ENCODE measurements at regions not wholly inside any gene's neighbourhood (a gene's known extent, or its start where the extent isn't known, plus 50 kb on each side); places are given as distances from the start of the nearest gene placed in this dataset.

DNA sequence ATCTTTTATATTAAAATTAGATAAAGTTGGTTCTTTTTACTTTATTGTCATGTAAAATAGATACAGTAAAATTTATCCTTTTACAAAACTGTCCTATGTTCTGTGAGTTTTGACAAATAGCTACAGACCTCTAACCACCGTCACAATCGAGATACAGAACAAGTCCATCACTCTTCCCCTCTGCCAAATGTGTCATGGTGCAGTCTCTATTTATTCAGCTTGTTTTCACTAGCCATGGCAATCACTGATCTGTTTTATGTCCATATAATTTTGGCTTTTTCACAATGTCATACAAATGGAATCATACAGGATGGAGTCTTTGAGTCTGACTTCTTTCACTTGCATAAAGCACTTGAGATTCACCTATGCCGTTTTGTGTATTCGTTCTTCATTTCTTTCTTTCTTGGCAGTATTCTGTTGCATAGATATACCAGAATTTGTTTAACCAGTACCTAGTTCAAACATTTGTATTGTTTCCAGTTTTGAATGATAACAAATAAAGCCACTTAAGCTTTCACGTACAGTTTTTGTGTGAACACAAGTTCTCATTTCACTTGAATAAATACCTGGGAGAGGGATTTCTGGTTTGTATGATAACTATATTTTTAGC, 273.2 kb upstream of the MPDZ start:
- no peak for DNase-seq (ENCODE audit: low spot score)

GRCh38 chr9:13550519-13550918, 271.0 kb upstream of the MPDZ start:
- DNase-seq (ENCODE audit: low spot score) = no peak

DNA sequence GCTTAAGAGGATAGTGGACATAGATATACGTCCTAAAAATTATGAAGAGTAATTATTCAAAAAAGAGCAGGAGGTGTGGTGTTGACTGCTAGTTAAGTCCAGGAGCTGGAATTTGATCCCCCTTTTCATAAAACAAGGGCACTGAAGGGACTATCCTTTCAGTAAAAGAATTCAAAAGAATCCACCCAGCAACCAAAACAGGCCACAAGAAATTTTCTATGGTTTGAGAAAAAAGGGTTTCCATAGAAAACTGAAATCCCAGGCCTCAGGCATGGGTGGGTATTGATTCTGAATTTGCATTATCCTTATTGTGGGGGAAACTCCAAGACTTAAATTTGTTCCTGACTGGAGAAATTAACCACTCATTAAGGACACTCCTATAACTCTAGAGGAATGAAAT, 269.0 kb upstream of the MPDZ start:
- no peak for DNase-seq (ENCODE audit: low spot score)

GRCh38 chr9:13535141-13535540, 255.6 kb upstream of the MPDZ start:
- no peak for DNase-seq (ENCODE audit: low spot score)

DNA sequence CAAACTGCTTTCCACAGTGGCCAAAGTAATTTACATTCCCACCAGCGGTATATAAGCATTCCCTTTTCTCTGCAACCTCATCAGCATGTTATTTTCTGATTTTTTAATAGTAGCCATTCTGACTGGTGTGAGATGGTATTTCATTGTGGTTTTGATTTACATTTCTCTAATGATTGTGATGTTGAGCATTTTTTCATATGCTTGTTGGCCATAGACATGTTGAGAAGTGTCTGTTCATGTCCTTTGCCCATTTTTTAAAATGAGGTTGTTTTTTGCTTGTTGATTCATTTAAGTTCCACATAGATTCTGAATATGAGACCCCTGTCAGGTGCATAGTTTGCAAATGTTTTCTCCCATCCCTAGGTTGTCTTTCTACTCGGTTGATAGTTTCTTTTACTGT, 254.5 kb upstream of the MPDZ start:
- no peak for DNase-seq (ENCODE audit: low spot score)

- DNase-seq (ENCODE audit: low spot score) = no peak
Measured at GRCh38 chr9:13532407-13532806, 252.9 kb upstream of the MPDZ start.

DNA sequence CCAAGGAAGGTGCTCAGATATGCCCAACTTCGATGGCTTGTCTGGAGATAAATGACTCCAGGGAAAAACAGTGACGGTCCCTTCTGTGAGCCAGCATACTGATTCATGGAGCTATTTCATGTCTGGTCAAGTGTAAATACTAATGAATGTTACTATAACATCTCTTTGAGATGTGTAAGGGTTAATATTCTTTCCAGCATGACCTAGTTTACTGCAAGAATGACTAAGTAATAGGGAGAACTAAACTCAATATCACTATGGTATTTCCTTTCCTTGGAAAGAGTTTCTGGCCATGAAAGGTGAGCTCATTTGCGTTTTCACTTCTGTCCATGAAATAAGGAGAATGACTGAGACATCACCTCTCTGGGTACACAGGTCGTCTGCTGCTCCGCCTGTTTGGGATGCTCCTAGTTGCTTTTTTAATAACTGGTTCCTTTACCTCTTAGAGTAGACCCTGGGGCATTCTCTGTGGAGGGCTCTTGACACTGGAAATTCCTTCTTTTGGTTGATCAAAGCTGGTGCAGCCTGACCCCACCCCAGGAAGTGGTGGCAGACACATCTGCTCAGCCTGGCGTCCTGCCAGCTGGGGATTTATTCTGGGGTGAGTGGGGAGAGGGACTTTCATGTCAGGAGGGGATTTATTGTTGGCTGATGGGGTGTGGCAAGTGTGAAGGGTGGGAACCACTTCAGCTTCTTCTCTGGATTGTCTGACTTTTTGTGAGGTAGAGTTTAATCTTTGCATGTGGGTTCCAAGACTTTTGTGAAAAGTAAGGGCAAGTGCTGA, 250.0 kb upstream of the MPDZ start:
- DNase-seq (ENCODE audit: low spot score) = no peak

- no peak for DNase-seq (ENCODE audit: low spot score)
Measured at GRCh38 chr9:13524245-13524644, 244.8 kb upstream of the MPDZ start.

GRCh38 chr9:13520069-13520468, 240.6 kb upstream of the MPDZ start:
- no peak for DNase-seq (ENCODE audit: low spot score)

- DNase-seq (ENCODE audit: low spot score) = no peak
Measured at GRCh38 chr9:13513716-13514444, 234.4 kb upstream of the MPDZ start.

DNA sequence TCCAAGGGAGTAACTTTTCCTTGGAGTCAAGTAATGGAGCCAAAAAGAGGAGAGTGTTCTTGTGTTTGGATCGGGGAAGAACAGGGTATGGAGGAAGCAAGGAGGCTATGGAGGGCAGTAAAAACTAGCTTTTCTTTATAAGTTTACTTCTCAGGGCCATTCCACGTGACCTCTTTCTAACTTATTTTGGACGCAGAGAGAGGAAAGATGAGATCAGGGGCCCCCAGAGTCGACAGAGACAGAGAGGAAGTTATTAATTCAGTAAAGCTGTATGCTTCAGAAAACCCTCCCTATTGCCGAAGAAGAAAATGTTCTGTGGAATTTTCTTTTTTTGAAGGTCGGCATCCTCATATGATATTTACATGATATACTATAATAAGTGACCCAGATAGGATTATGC, 233.8 kb upstream of the MPDZ start:
- no peak for DNase-seq (ENCODE audit: low spot score)

DNA sequence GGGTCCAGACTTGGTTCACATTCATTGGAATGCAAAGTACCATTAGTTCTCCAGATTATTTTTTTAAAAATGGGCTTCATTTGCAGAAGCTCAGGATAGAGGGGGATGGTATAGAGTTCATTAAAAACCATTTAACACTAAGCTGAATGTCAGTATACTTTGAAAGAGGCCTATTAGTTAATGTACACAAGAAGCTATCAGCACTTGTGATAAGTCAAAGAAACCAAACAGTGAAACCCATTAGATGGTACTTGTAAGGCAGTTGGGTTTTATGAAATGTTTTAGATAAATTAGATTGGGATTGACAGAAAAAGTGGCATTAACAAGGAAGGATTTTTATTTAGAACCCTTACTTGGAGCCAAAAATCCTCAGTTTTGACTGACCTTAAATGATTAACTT, 229.2 kb upstream of the MPDZ start:
- no peak for DNase-seq (ENCODE audit: low spot score)

GRCh38 chr9:13508086-13508485, 228.6 kb upstream of the MPDZ start:
- no peak for DNase-seq (ENCODE audit: low spot score)

DNA sequence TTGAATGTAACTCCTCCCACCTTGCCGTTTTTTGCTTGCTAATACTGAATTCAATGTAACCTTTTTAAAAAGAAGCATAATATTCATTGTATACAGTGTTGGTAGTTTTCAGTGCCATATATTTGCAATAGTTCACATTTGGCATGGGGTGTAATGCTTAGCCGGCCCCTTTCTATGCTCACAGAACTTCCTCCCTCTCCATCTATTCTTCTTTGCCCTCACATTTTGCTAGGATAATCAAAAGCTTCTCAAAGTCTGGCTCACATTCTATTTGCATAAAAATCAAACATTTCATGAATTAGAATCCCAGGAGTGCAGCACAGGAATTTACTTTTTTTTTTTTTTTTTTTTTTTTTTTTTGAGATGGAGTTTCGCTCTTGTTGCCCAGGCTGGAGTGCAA, 226.3 kb upstream of the MPDZ start:
- no peak for DNase-seq (ENCODE audit: low spot score)

- DNase-seq (ENCODE audit: low spot score) = no peak
Measured at GRCh38 chr9:13503599-13503998, 224.1 kb upstream of the MPDZ start.

DNA sequence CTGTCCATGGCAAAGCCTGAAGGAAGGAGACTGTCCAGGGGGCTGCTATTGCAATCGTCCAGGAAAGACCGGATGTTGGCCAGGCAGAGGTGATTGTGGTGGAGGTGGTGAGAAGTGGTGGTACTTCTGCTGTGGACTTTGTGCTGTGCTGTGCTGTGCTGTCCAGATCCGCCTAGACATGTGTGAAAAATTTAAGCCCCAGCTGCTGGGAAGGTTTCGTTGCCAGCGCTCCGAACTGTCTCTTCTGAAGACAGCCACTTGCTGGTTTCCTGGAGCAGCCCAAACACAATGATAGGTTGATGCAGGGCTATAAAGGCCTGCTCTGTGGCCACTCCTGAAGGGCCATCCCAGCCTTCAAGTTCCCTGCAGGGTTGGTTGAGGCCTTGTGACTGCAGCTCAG, 223.0 kb upstream of the MPDZ start:
- no peak for DNase-seq (ENCODE audit: low spot score)

GRCh38 chr9:13501018-13501417, 221.5 kb upstream of the MPDZ start:
- no peak for DNase-seq (ENCODE audit: low spot score)

GRCh38 chr9:13500034-13500433, 220.5 kb upstream of the MPDZ start:
- DNase-seq (ENCODE audit: low spot score) = no peak

DNA sequence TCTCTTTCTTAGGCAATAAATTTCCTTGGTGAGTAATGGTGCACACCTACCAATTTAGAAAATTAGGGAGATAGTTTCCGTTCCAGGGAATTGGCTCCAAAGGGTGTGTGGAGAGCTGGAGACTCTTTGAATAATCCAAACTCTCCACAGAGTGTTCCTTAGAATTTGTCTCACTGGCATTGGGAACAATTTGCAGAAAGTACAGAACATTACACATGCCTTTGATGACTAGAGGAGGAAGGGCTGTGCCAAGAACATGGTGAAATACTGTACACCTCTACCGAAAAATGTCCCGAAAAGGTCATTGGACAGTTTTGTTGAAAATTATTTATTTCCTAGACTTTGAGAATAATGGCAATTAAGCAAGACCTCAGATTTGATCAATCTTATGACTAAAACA, 214.2 kb upstream of the MPDZ start:
- DNase-seq (ENCODE audit: low spot score) = no peak

DNA sequence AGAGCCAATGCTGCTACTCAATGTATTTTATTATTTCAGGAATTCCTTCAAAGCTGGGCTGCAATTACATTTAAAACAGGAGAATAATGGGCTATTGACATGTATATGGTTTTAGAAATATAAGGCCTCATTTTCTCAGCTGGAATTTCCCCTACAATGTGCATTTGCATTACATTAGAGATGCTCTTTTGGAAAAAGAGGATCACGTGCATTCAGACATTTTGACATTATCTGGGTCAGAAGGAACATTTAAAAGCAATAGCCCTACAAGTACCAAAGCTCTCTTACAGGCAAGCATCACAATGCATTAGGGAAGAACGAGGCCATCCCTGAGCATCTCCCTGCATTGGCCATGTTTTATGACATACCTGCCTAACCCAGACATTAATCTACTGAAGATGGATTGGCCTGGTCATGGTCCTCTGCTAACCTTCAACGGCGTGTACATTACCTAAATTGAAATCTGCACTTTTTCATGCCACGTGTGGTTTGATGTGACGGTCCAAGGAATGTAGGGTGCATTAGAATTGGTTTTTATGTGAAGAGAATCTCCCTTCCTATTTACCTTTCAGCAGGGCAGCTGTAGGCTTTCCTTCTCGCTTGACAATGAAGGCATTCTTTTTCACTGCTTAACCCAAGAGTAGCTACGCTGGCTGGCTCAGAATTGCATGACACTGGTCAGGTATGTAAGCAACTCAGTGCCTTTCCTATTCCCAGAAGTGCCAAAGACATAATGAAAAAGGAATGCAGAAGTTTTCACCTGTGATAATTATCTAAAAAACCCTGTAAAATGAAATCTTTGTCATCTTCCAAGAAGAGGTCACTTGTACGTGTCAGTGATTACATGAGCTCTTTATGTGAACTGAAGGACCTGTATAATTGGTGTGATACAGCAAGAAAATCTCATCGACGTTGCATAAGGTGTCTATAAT, 212.3 kb upstream of the MPDZ start:
- no peak for DNase-seq (ENCODE audit: low spot score)

- DNase-seq (ENCODE audit: low spot score) = no peak
Measured at GRCh38 chr9:13491138-13491492, 211.6 kb upstream of the MPDZ start.

DNA sequence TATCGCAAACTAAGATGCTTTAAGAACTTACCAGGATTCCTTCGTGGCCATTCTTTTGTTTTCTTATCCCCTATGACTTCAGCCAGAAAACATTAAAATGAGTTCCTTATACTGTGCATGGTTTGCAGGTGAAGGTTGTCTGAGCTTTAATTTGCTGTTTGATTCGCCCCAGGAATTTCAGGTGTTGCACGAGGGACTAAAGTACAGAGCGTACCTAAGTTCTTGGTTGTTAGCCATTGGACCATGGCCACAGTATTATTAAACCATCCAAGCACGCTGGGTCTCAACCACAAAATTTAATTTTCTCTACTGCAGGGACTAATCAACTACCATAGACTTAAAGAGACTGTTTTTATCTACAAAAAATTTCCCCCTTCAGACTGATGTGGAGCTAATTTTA, 208.4 kb upstream of the MPDZ start:
- no peak for DNase-seq (ENCODE audit: low spot score)

Data from HuH-7.5 (cell line).